Rectal smooth muscle tissue (tissue), 1 donor: ENCODE measurements at regions not wholly inside any gene's neighbourhood (a gene's known extent, or its start where the extent isn't known, plus 50 kb on each side); places are given as distances from the start of the nearest gene placed in this dataset.

Experiments used
- H3K27ac ChIP-seq: one replicate; pipeline ENCODE4 v1.7.0; 2013; ENCODE audit warnings: low read depth, low read length, inconsistent platforms
- H3K27me3 ChIP-seq: one replicate; pipeline ENCODE4 v1.7.0; 2013; ENCODE audit warnings: low read length; ENCODE audit not compliant: control insufficient read depth, insufficient read depth
- H3K36me3 ChIP-seq: one replicate; pipeline ENCODE4 v1.7.0; 2013; ENCODE audit warnings: low read length; ENCODE audit not compliant: control insufficient read depth, insufficient read depth
- H3K4me1 ChIP-seq: one replicate; pipeline ENCODE4 v1.7.0; 2013; ENCODE audit warnings: low read length; ENCODE audit not compliant: control insufficient read depth, insufficient read depth
- H3K4me3 ChIP-seq: one replicate; pipeline ENCODE4 v1.7.0; 2013; ENCODE audit warnings: low read length
- H3K9ac ChIP-seq: one replicate; pipeline ENCODE4 v1.7.0; 2013; ENCODE audit warnings: low read length

DNA sequence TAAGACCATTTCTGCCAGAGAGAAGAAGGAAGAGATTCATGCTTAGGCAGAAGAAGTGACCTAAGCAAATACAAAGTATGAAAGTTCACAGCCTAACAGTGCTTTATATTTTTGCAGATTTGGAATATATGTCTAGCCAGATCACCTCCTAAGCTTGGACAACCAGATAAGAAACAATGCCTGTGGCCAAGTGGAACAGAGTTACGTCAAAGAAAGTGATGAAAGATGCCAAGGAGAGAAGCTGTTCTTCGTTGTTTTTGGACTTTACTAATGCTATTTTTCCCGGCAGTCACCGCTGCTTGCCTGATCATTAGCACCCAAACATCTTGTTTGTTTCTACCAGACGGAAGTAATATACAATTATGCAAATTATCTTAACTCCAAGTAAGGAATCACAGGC lies 489.2 kb upstream of the C1orf87 start:
- H3K27me3 ChIP-seq, result no peaks in the 10 kb centered on the region
- no peak overlapping the region for H3K9ac ChIP-seq
- H3K27ac ChIP-seq, result no peak overlapping the region
- no peaks in the 10 kb centered on the region for H3K4me1 ChIP-seq
- no peak overlapping the region for H3K4me3 ChIP-seq
- no peaks in the 10 kb centered on the region for H3K36me3 ChIP-seq

DNA sequence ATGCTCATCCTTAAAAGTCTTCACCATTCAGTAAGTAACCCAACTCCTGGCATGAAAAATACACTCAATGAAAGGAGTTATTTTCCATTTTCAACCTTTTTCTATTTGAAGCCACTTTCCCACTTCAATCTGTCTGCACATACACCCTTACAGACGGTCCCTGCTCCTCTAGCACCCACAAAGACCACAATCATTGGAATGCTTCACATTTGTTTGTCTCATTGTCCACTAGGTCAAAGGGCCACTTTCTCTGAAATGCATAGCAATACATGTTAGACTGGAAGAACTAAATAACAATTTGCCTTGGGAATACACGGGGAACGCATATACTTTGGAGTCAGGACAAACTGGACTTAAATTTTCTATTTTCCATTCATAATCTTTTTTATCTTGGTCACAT lies 487.1 kb upstream of the C1orf87 start:
- Histone ChIP-seq H3K9ac (no peak overlapping the region), H3K4me3 (no peak overlapping the region), H3K27me3 (no peaks in the 10 kb centered on the region)

DNA sequence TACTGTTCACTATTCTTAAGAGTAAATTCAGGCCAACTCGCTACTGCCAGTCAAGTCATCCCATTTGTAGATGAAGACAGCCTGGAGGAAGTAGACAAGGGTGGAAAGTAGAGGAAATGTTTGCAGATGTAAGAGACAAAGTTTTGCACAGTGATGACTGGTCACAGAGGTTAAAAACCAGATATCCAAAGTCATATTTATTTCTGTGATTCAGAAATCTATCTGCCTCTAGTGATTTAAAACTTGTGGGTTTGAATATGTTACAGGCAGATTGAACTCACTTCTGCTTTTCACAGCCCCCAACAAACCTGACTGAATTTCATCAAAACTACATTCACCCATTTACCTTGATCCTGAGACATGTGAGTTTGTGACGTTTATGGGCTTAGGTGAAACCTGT lies 484.7 kb upstream of the C1orf87 start:
- no peaks in the 10 kb centered on the region for H3K27me3 ChIP-seq
- H3K4me3 ChIP-seq, result no peak overlapping the region
- no peaks in the 10 kb centered on the region for H3K4me1 ChIP-seq
- H3K36me3 ChIP-seq, result no peaks in the 10 kb centered on the region
- H3K9ac ChIP-seq, result no peak overlapping the region
- H3K27ac ChIP-seq, result no peak overlapping the region

More for the DNA sequence above, 487.1 kb upstream of the C1orf87 start:
- Histone ChIP-seq H3K4me1 (no peaks in the 10 kb centered on the region), H3K27ac (no peak overlapping the region), H3K36me3 (no peaks in the 10 kb centered on the region)

DNA sequence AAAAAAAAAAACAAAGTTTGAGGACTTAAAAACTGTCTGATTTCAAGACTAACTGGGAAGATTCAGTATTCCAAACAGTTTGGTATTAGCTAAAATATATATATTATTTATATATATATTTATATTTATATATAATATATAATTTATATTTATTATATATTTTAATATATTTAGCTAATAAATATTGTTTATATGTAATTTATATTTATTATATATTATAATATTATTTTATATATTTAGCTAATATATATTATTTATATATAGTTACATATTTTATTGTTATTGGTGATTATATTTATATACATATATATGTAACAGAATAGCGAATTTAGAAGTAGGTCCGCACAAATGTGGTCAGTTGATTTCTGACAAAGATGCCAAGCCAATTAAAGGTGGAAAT lies 480.2 kb upstream of the C1orf87 start:
- Histone ChIP-seq H3K9ac (no peak overlapping the region), H3K27me3 (no peaks in the 10 kb centered on the region), H3K27ac (no peak overlapping the region), H3K4me3 (no peak overlapping the region), H3K4me1 (no peaks in the 10 kb centered on the region), H3K36me3 (no peaks in the 10 kb centered on the region)

DNA sequence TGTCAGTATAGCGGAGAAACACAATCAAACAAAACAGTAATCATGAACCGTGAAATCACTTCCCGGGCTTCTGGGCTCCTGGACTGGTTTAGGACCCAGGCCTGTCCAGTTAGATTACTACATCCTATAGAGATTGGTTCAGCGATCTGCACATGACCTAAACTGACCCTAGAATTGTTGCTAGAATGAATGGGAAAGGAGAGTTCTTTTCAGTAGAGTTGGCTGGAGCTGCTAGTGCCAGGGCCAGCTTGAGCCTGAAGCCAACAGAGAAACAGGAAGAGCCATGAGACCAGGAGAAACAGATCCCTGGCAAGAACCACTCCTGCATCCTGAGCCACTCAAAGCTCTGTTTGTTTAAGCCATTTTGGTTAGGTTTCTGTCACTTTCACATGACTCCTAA lies 474.3 kb upstream of the C1orf87 start:
- Histone ChIP-seq H3K36me3 (no peaks in the 10 kb centered on the region), H3K27me3 (no peaks in the 10 kb centered on the region), H3K9ac (no peak overlapping the region), H3K4me3 (no peak overlapping the region), H3K4me1 (no peaks in the 10 kb centered on the region), H3K27ac (no peak overlapping the region)

DNA sequence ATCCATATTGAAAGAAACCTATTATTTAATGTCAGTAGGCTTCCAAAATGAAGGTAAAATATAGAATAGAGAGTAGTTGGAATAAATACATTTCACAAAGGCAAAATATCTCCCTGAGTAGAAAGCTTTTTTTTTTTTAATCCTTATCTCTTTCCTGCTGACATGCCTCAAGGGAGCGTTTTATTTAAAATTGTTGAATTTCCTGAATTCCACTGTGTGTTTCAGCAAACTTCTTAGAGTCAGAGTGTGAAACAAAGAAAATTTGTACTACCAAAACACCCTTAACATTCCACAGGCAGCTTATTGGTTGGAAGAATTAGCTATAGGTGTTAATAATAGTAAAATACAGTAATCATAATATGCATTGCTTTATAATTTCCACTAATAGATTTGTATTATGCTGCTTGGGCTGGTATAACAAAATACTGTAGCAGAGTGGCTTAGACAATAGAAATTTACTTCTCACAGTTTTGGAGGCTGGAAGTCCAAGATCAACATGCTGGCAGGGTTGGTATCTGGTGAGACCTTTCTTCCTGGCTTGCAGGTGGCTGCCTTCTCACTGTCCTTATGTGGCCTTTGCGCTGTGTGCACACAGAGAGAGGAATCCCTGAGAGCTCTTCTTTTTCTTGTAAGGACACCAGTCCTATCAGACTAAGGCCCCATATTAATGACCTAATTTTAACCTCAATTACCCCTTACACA lies 468.4 kb upstream of the C1orf87 start:
- Histone ChIP-seq H3K4me1 (no peaks in the 10 kb centered on the region), H3K4me3 (no peak overlapping the region), H3K27me3 (no peaks in the 10 kb centered on the region), H3K9ac (no peak overlapping the region), H3K27ac (no peak overlapping the region), H3K36me3 (no peaks in the 10 kb centered on the region)

DNA sequence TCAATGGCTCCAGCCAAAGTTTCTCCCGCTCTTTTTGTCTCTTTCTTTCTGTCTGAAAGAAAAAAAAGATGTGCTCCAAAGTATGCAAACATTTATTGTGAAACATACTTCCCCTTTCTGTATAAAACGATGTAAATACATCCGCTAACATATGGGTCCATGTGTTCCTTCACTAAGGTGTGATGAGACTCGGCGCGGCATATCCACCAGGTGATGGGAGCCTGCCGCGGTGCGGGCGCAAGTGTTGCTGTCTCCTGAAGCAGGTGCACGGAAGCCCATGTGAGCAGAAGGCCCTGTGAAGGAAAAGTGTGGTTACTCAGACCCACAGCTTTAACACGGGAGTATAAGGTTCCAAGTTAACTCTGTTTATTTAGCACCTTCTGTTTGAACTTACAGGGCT lies 466.6 kb upstream of the C1orf87 start:
- Histone ChIP-seq H3K36me3 (no peaks in the 10 kb centered on the region), H3K4me1 (no peaks in the 10 kb centered on the region)

DNA sequence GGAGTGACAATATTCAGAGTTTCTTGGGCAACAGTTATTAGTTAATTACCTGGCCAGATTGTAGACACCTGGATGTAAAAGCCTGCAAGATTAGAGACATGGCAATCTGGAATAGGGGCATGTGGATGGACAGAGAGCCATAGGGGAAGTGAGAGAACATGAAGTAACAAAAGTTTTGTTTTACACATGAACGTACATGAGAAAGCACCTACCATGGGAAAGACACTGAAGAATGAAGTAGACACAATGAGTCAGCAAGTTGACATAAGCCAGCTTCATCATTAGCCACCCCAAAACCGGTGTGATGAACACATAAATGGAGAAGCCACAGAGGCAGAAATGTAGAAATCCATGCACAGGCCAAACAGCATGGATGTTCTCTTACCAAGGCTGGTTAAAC lies 462.1 kb upstream of the C1orf87 start:
- no peaks in the 10 kb centered on the region for H3K27me3 ChIP-seq
- H3K36me3 ChIP-seq, result no peaks in the 10 kb centered on the region
- no peak overlapping the region for H3K9ac ChIP-seq
- H3K4me1 ChIP-seq, result no peaks in the 10 kb centered on the region
- no peak overlapping the region for H3K4me3 ChIP-seq
- H3K27ac ChIP-seq, result no peak overlapping the region

More for the DNA sequence above, 466.6 kb upstream of the C1orf87 start:
- no peaks in the 10 kb centered on the region for H3K27me3 ChIP-seq
- H3K27ac ChIP-seq, result no peak overlapping the region
- no peak overlapping the region for H3K9ac ChIP-seq
- H3K4me3 ChIP-seq, result no peak overlapping the region

DNA sequence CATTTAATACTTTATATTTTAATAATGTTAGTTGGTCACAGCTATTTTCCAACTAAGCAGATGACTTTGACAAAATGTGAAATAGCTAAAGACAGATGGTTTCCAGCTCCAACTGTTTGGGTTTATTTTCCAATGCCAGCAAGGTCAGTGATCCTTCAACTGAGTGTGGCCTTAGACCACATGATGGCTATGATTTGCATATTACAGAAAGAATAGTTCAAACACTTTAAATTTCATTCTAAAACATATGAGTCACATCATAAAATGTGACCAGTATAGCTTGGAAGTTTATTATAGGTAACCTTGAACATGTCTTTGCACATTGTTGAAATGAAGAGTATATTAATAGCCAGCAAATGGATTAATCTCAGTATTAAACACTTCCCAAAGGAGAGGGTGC lies 454.0 kb upstream of the C1orf87 start:
- Histone ChIP-seq H3K27ac (no peak overlapping the region), H3K36me3 (no peaks in the 10 kb centered on the region), H3K9ac (no peak overlapping the region), H3K27me3 (no peaks in the 10 kb centered on the region), H3K4me3 (no peak overlapping the region), H3K4me1 (no peaks in the 10 kb centered on the region)

DNA sequence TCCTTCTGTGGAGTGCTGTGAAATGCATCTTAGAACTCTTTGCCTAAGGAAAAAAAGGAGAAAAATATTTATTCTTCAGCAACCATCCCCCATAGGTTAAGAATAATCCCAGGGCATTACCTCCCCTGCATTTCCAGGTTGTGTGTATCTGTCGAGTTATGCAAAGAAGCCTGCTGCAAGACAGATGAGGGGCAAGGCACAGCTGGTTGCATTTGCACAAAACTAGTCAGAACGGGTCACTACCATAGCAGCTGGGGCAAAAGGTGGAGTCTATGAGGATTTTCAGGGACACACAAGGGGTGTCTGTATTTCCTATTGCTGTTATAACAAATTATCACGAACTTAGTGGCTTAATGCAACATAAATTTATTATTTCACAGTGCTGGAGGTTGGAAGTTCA lies 443.4 kb upstream of the C1orf87 start:
- Histone ChIP-seq H3K9ac (no peak overlapping the region), H3K4me3 (no peak overlapping the region)

DNA sequence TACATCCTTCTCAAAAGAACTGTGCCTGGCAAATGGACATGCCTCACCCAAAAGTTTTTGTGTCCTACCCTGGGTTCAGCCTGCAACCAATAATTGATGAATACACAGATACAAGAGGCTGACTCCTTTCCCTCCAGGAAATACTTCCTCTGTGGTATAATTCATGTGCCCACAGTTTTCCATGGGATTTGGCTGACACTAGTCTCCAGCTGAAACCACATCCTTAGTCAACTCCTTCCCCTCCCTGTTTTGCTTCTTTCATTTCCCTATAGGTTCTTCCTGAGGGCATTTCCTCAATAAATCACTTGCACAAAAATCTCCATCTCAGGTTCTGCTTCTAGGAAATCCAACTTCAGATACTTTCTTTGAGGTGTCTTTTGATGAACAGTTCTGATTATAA lies 436.6 kb upstream of the C1orf87 start:
- H3K27ac ChIP-seq, result no peak overlapping the region
- no peak overlapping the region for H3K9ac ChIP-seq
- no peak overlapping the region for H3K4me3 ChIP-seq
- no peaks in the 10 kb centered on the region for H3K36me3 ChIP-seq
- no peaks in the 10 kb centered on the region for H3K27me3 ChIP-seq
- no peaks in the 10 kb centered on the region for H3K4me1 ChIP-seq

More for the DNA sequence above, 443.4 kb upstream of the C1orf87 start:
- Histone ChIP-seq H3K27ac (no peak overlapping the region), H3K36me3 (no peaks in the 10 kb centered on the region), H3K27me3 (no peaks in the 10 kb centered on the region), H3K4me1 (no peaks in the 10 kb centered on the region)

DNA sequence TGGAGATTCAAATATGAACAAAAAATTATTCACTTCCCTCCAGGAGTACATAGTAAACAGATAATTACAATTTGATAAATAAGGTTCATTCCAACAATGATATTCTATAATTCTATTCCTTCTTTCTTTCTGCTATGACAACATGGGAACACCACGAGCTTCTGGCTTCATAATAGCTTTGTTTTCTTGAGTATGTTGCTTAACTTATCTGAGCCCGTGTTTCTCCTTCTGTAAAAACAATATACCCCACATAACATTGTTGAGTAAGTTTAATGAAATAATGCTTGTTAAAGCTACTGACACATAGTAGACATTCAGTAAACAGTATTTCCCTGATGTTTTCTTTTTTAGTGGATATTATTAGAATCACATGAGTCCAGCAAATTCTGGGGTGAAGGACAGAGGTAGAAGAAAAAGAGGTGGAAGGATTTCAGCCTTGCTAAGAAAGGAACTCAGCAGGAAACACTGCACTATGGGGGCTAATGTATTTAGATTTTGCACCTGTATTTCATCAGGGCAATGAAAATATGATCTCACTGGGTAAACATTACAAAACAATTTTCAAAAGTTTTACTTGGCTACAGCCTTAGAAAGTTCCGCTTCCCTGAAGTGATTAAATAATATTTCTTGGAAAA lies 430.8 kb upstream of the C1orf87 start:
- H3K4me3 ChIP-seq, result no peak overlapping the region
- no peaks in the 10 kb centered on the region for H3K4me1 ChIP-seq
- no peaks in the 10 kb centered on the region for H3K27me3 ChIP-seq
- H3K9ac ChIP-seq, result no peak overlapping the region
- H3K27ac ChIP-seq, result no peak overlapping the region
- H3K36me3 ChIP-seq, result no peaks in the 10 kb centered on the region

DNA sequence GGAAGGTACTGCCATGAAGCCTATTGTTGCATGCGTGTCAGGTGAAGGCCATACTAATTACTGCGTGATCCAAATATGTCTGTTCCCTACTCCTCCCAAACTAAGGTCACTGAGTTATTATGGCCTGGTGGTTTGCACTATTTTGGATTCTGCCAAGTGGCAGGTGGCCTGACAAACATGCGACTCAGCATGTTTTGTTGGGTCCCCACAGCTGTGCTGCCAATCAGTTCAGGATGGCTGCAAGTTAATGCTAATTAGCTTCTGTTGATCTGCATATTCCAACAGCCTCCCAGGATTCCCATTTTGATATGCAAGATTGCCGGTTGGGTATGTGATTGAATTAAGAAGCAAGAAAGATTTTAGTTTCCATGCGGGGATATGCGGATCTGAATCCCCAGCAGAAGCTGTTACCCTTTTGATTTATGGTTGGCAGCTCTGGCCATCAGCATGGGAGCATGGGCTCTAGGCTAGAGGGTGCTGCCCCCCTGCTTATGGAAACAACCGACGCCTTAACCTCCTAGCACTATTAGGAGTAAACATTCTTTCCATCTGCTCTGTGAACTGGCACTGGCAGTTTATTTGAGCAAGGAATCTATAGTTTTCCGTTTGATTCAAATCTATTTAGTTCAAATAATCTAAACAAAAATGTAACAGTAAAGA lies 429.8 kb upstream of the C1orf87 start:
- H3K4me3 ChIP-seq, result no peak overlapping the region
- no peak overlapping the region for H3K9ac ChIP-seq
- no peaks in the 10 kb centered on the region for H3K27me3 ChIP-seq
- H3K27ac ChIP-seq, result no peak overlapping the region
- H3K36me3 ChIP-seq, result no peaks in the 10 kb centered on the region
- H3K4me1 ChIP-seq, result no peaks in the 10 kb centered on the region
